ENCODE measurements at regions not wholly inside any gene's neighbourhood (a gene's known extent, or its start where the extent isn't known, plus 50 kb on each side); places are given as distances from the start of the nearest gene placed in this dataset.

- Histone ChIP-seq H4K20me1 (ENCODE audit: insufficient read depth) (no peaks in the 10 kb centered on the region), H3K9me3 (ENCODE audit: low read depth) (no peaks in the 10 kb centered on the region), H2AFZ (no peak overlapping the region), H3K36me3 (ENCODE audit: low read depth) (no peaks in the 10 kb centered on the region), H3K4me1 (ENCODE audit: insufficient read depth) (no peaks in the 10 kb centered on the region), H3K27me3 (replicated peaks; ENCODE audit: insufficient read depth) (no peaks in the 10 kb centered on the region; the same call in 1 of the 2 replicates), H3K9me2 (ENCODE audit: insufficient read depth) (no peaks in the 10 kb centered on the region), H3K4me3 (no peak overlapping the region), H3F3A (ENCODE audit: insufficient read depth) (no peaks in the 10 kb centered on the region), H3K79me2 (ENCODE audit: insufficient read depth) (no peaks in the 10 kb centered on the region), H3K4me2 (ENCODE audit: unreplicated experiment) (no peak overlapping the region), H3K9ac (no peak overlapping the region), H3K27ac (no peak overlapping the region)
- no peak for TF ChIP-seq EZH2 (IDR thresholded peaks at IDR 0.05; ENCODE audit: insufficient read depth, poor library complexity, severe bottlenecking)
- TF ChIP-seq EZH2phosphoT487 (IDR thresholded peaks at IDR 0.05; ENCODE audit: insufficient read depth, low read depth) = no peak
- DNase-seq = no peak
- in situ Hi-C loops (cut with MboI) = no loop called here
- 74 to 76% methylated on average over 2 of the region's 2 CpGs for WGBS, 2 experiments (ENCODE audit: low coverage in 1 of 2, low lambda C conversion rate in 2 of 2, missing lambda C conversion rate in 2 of 2)
These were observed 366.8 kb downstream of the FAM170A start for GRCh38 chr5:119996128-119996527.

GRCh38 chr5:120007598-120007997 lies 378.2 kb downstream of the FAM170A start:
- no peaks in the 10 kb centered on the region for H3K9me3 ChIP-seq (ENCODE audit: low read depth)
- no peaks in the 10 kb centered on the region for H3K4me1 ChIP-seq (ENCODE audit: insufficient read depth)
- DNase-seq = no peak
- 35 to 36% methylated on average over 4 of the region's 4 CpGs for WGBS, 2 experiments (ENCODE audit: low coverage in 1 of 2, low lambda C conversion rate in 2 of 2, missing lambda C conversion rate in 2 of 2)
- H3K9me2 ChIP-seq (ENCODE audit: insufficient read depth) = no peaks in the 10 kb centered on the region
- no peaks in the 10 kb centered on the region for H3K79me2 ChIP-seq (ENCODE audit: insufficient read depth)
- H3F3A ChIP-seq (ENCODE audit: insufficient read depth) = no peaks in the 10 kb centered on the region
- H2AFZ ChIP-seq = no peak overlapping the region
- H3K36me3 ChIP-seq (ENCODE audit: low read depth) = no peaks in the 10 kb centered on the region
- H3K9ac ChIP-seq = no peak overlapping the region
- H3K27me3 ChIP-seq (replicated peaks; ENCODE audit: insufficient read depth) = no peaks in the 10 kb centered on the region
- no peaks in the 10 kb centered on the region for H4K20me1 ChIP-seq (ENCODE audit: insufficient read depth)
- TF ChIP-seq EZH2phosphoT487 (IDR thresholded peaks at IDR 0.05; ENCODE audit: insufficient read depth, low read depth) = no peak
- no peak for TF ChIP-seq EZH2 (IDR thresholded peaks at IDR 0.05; ENCODE audit: insufficient read depth, poor library complexity, severe bottlenecking)
- H3K4me2 ChIP-seq (ENCODE audit: unreplicated experiment) = no peak overlapping the region
- in situ Hi-C loops (cut with MboI) = no loop called here
- H3K27ac ChIP-seq = no peak overlapping the region
- H3K4me3 ChIP-seq = no peak overlapping the region

GRCh38 chr5:120012431-120012830 lies 383.1 kb downstream of the FAM170A start:
- no peaks in the 10 kb centered on the region for H3K27me3 ChIP-seq (replicated peaks; ENCODE audit: insufficient read depth)
- H3K4me3 ChIP-seq = no peak overlapping the region
- no peaks in the 10 kb centered on the region for H3K36me3 ChIP-seq (ENCODE audit: low read depth)
- H3K27ac ChIP-seq = no peak overlapping the region
- no peaks in the 10 kb centered on the region for H3K79me2 ChIP-seq (ENCODE audit: insufficient read depth)
- no peak overlapping the region for H2AFZ ChIP-seq
- DNase-seq = no peak
- TF ChIP-seq EZH2 (IDR thresholded peaks at IDR 0.05; ENCODE audit: insufficient read depth, poor library complexity, severe bottlenecking) = no peak
- TF ChIP-seq EZH2phosphoT487 (IDR thresholded peaks at IDR 0.05; ENCODE audit: insufficient read depth, low read depth) = no peak
- in situ Hi-C loops (cut with MboI) = no loop called here
- H3K4me1 ChIP-seq (ENCODE audit: insufficient read depth) = 0 out of 2 replicates have a peak, but pooled peaks cover 6% of the 10 kb centered on the region
- no peaks in the 10 kb centered on the region for H3K9me3 ChIP-seq (ENCODE audit: low read depth)
- H3K9ac ChIP-seq = no peak overlapping the region
- no peaks in the 10 kb centered on the region for H3F3A ChIP-seq (ENCODE audit: insufficient read depth)
- no peak overlapping the region for H3K4me2 ChIP-seq (ENCODE audit: unreplicated experiment)
- 89 to 90% methylated on average over 1 of the region's 1 CpG for WGBS, 2 experiments (ENCODE audit: low coverage in 1 of 2, low lambda C conversion rate in 2 of 2, missing lambda C conversion rate in 2 of 2)
- no peaks in the 10 kb centered on the region for H3K9me2 ChIP-seq (ENCODE audit: insufficient read depth)
- no peaks in the 10 kb centered on the region for H4K20me1 ChIP-seq (ENCODE audit: insufficient read depth)

- WGBS, 2 experiments (ENCODE audit: low coverage in 1 of 2, low lambda C conversion rate in 2 of 2, missing lambda C conversion rate in 2 of 2) = 55 to 66% methylated on average over 3 of the region's 3 CpGs
These were observed 385.2 kb downstream of the FAM170A start for GRCh38 chr5:120014535-120014934.

More at GRCh38 chr5:120014535-120014934, 385.2 kb downstream of the FAM170A start:
- DNase-seq = no peak
- H3K4me2 ChIP-seq (ENCODE audit: unreplicated experiment) = no peak overlapping the region
- H3K9me2 ChIP-seq (ENCODE audit: insufficient read depth) = no peaks in the 10 kb centered on the region
- no peak overlapping the region for H3K4me3 ChIP-seq
- H3K27me3 ChIP-seq (replicated peaks; ENCODE audit: insufficient read depth) = no peaks in the 10 kb centered on the region
- no peak overlapping the region for H3K27ac ChIP-seq
- H3K36me3 ChIP-seq (ENCODE audit: low read depth) = no peaks in the 10 kb centered on the region
- H3F3A ChIP-seq (ENCODE audit: insufficient read depth) = no peaks in the 10 kb centered on the region
- H2AFZ ChIP-seq = no peak overlapping the region
- TF ChIP-seq EZH2phosphoT487 (IDR thresholded peaks at IDR 0.05; ENCODE audit: insufficient read depth, low read depth) = no peak
- no peak for TF ChIP-seq EZH2 (IDR thresholded peaks at IDR 0.05; ENCODE audit: insufficient read depth, poor library complexity, severe bottlenecking)
- in situ Hi-C loops (cut with MboI) = no loop called here
- H3K79me2 ChIP-seq (ENCODE audit: insufficient read depth) = no peaks in the 10 kb centered on the region
- 0 out of 2 replicates have a peak, but pooled peaks cover 10% of the 10 kb centered on the region for H3K4me1 ChIP-seq (ENCODE audit: insufficient read depth)
- no peaks in the 10 kb centered on the region for H3K9me3 ChIP-seq (ENCODE audit: low read depth)
- no peak overlapping the region for H3K9ac ChIP-seq
- H4K20me1 ChIP-seq (ENCODE audit: insufficient read depth) = no peaks in the 10 kb centered on the region

Measured in GM23248 (cell line).